GM12875 (cell line): ENCODE measurements at regions not wholly inside any gene's neighbourhood (a gene's known extent, or its start where the extent isn't known, plus 50 kb on each side); places are given as distances from the start of the nearest gene placed in this dataset.
"Not testable (repeated sequence)": the region's sequence is repeated elsewhere in the genome, so short reads cannot be mapped to it uniquely, and the experiment has no call there.

ENCODE experiments used
- H3K4me3 ChIP-seq: one replicate; pipeline ENCODE4 v1.5.1; 2011; ENCODE audit warnings: low read depth, low read length, control low read depth
- CTCF ChIP-seq: IDR thresholded peaks from 2 replicates; pipeline ENCODE4 v1.5.1; 2011; ENCODE audit warnings: low read depth, mild to moderate bottlenecking, control low read depth, inconsistent platforms, low read length, moderate library complexity, borderline replicate concordance; ENCODE audit not compliant: insufficient read depth

GRCh38 chr18:71068338-71068737 lies 779.5 kb downstream of the SOCS6 start:
- no peak for TF ChIP-seq CTCF

GRCh38 chr18:71049893-71050292 lies 761.0 kb downstream of the SOCS6 start:
- no peak for TF ChIP-seq CTCF
- no peak overlapping the region for H3K4me3 ChIP-seq

More at GRCh38 chr18:71068338-71068737, 779.5 kb downstream of the SOCS6 start:
- H3K4me3 ChIP-seq = no peak overlapping the region

GRCh38 chr18:71047882-71048281 lies 759.0 kb downstream of the SOCS6 start:
- no peak overlapping the region for H3K4me3 ChIP-seq
- no peak for TF ChIP-seq CTCF

- no peak for TF ChIP-seq CTCF
Observed at GRCh38 chr18:71045331-71046065, 756.7 kb downstream of the SOCS6 start.

GRCh38 chr18:71040161-71040560 lies 751.3 kb downstream of the SOCS6 start:
- TF ChIP-seq CTCF = no peak
- no peak overlapping the region for H3K4me3 ChIP-seq

More at GRCh38 chr18:71045331-71046065, 756.7 kb downstream of the SOCS6 start:
- H3K4me3 ChIP-seq = no peak overlapping the region

- no peak overlapping the region for H3K4me3 ChIP-seq
- no peak for TF ChIP-seq CTCF
Observed at GRCh38 chr18:71038196-71038595, 749.4 kb downstream of the SOCS6 start.

GRCh38 chr18:71036783-71037182 lies 747.9 kb downstream of the SOCS6 start:
- H3K4me3 ChIP-seq = no peak overlapping the region
- TF ChIP-seq CTCF = no peak

GRCh38 chr18:71031296-71032191 lies 742.7 kb downstream of the SOCS6 start:
- not testable (repeated sequence) for H3K4me3 ChIP-seq

- H3K4me3 ChIP-seq = not testable (repeated sequence)
Observed at GRCh38 chr18:71030085-71030484, 741.2 kb downstream of the SOCS6 start.
